Adrenal gland (tissue), 5 donors: ENCODE measurements at regions not wholly inside any gene's neighbourhood (a gene's known extent, or its start where the extent isn't known, plus 50 kb on each side); places are given as distances from the start of the nearest gene placed in this dataset.

Source experiments
- CTCF ChIP-seq, 6 experiments: fragments of 450-650 bp in 4 of 6; fragments of 200-600 bp in 2 of 6; sonication (generic) in 1 of 6; IDR thresholded peaks; 1 replicate in 5 of 6; 2 replicates in 1 of 6; pipeline versions ENCODE4 v1.5.1 to v1.8.0; 2016 to 2021; ENCODE audit warnings: antibody characterized with exemption in 6 of 6, mild to moderate bottlenecking in 2 of 6, moderate library complexity in 1 of 6
- POLR2A ChIP-seq, 2 donors: fragments of 450-650 bp; IDR thresholded peaks; one replicate each; pipeline ENCODE4 v1.6.1; 2017; ENCODE audit warnings: antibody characterized with exemption in 2 of 2, mild to moderate bottlenecking in 2 of 2, moderate library complexity in 1 of 2
- donor health status: DM: no; HTN: no; CAD: no.

- no peak for TF ChIP-seq CTCF (IDR thresholded peaks at IDR 0.05)
- TF ChIP-seq POLR2A (IDR thresholded peaks at IDR 0.05): no peak
Observed at GRCh38 chr15:60093273-60094067, 89.4 kb downstream of the FOXB1 start.
